Embryonic facial prominence (tissue), 1 donor: ENCODE measurements at regions not wholly inside any gene's neighbourhood (a gene's known extent, or its start where the extent isn't known, plus 50 kb on each side); places are given as distances from the start of the nearest gene placed in this dataset.

Experiments used
- DNase-seq: peaks from one replicate; pipeline ENCODE4 v3.0.0-alpha.2; 2016; ENCODE audit errors: extremely low spot score

GRCh38 chr18:43572163-43572562 is 294.9 kb upstream of the SYT4 start:
- no peak for DNase-seq

- DNase-seq = no peak
Observed at GRCh38 chr18:43574974-43575373, 297.7 kb upstream of the SYT4 start.

- DNase-seq = no peak
Observed at GRCh38 chr18:43578211-43578610, 300.9 kb upstream of the SYT4 start.

- DNase-seq = no peak
Observed at GRCh38 chr18:43578706-43579105, 301.4 kb upstream of the SYT4 start.

- DNase-seq = no peak
Observed at GRCh38 chr18:43581936-43582519, 304.7 kb upstream of the SYT4 start.

- peak; percentile 28 for DNase-seq
Observed at GRCh38 chr18:43587538-43588153, 310.4 kb upstream of the SYT4 start.

- no peak for DNase-seq
Observed at GRCh38 chr18:43588838-43589237, 311.5 kb upstream of the SYT4 start.

- no peak for DNase-seq
Observed at GRCh38 chr18:43589611-43590151, 312.4 kb upstream of the SYT4 start.

- DNase-seq = no peak
Observed at GRCh38 chr18:43590182-43590903, 313.1 kb upstream of the SYT4 start.

GRCh38 chr18:43592269-43592668 is 315.0 kb upstream of the SYT4 start:
- no peak for DNase-seq

GRCh38 chr18:43596105-43596712 is 318.9 kb upstream of the SYT4 start:
- DNase-seq = peak; percentile 43

- DNase-seq = no peak
Observed at GRCh38 chr18:43601432-43601831, 324.1 kb upstream of the SYT4 start.

- DNase-seq = no peak
Observed at GRCh38 chr18:43605224-43605623, 327.9 kb upstream of the SYT4 start.

- DNase-seq = no peak
Observed at GRCh38 chr18:43606795-43607194, 329.5 kb upstream of the SYT4 start.

GRCh38 chr18:43620936-43621335 is 343.6 kb upstream of the SYT4 start:
- no peak for DNase-seq

- DNase-seq = no peak
Observed at GRCh38 chr18:43622024-43622423, 344.7 kb upstream of the SYT4 start.

- no peak for DNase-seq
Observed at GRCh38 chr18:43625582-43625981, 348.3 kb upstream of the SYT4 start.

- no peak for DNase-seq
Observed at GRCh38 chr18:43627848-43628530, 350.7 kb upstream of the SYT4 start.

GRCh38 chr18:43634994-43635393 is 357.7 kb upstream of the SYT4 start:
- DNase-seq = no peak

GRCh38 chr18:43635397-43635796 is 358.1 kb upstream of the SYT4 start:
- DNase-seq = no peak

GRCh38 chr18:43642727-43643330 is 365.5 kb upstream of the SYT4 start:
- DNase-seq = no peak

GRCh38 chr18:43648002-43648401 is 370.7 kb upstream of the SYT4 start:
- DNase-seq = no peak
